Brain microvascular endothelial cell (primary cell): ENCODE measurements at regions not wholly inside any gene's neighbourhood (a gene's known extent, or its start where the extent isn't known, plus 50 kb on each side); places are given as distances from the start of the nearest gene placed in this dataset.

Experiments used
- DNase-seq: peaks from one replicate; pipeline ENCODE4 v3.0.0-alpha.2; 2020
- H3K27ac ChIP-seq: fragments of 250-450 bp; sonication (Bioruptor Pico); 2 replicates; pipeline ENCODE4 v1.5.1; 2020; ENCODE audit warnings: mild to moderate bottlenecking, moderate library complexity
- H3K27me3 ChIP-seq: fragments of 250-450 bp; sonication (Bioruptor Pico); replicated peaks from 2 replicates; pipeline ENCODE4 v1.5.1; 2020; ENCODE audit warnings: mild to moderate bottlenecking
- H3K36me3 ChIP-seq: fragments of 250-450 bp; sonication (Bioruptor Pico); replicated peaks from 2 replicates; pipeline ENCODE4 v1.5.1; 2020; ENCODE audit warnings: mild to moderate bottlenecking
- H3K4me3 ChIP-seq: 2 replicates; pipeline ENCODE4 v1.5.1; 2011; ENCODE audit warnings: low read depth, mild to moderate bottlenecking, control low read depth, low read length, moderate library complexity
- CTCF ChIP-seq: IDR thresholded peaks from 2 replicates; pipeline ENCODE4 v1.5.1; 2011; ENCODE audit warnings: low read depth, mild to moderate bottlenecking, moderate library complexity, low read length, control low read depth, inconsistent platforms; ENCODE audit errors: missing control alignments
- in situ Hi-C: cut with HindIII; loops from 2 replicates; pipeline ENCODE4 v1.10.0; 2017; ENCODE audit warnings: low sequenced_read_pairs, low pct_ligation_motif_present

- Histone ChIP-seq H3K27me3 (no peaks in the 10 kb centered on the region), H3K27ac (no peak overlapping the region), H3K4me3 (no peak overlapping the region), H3K36me3 (no peaks in the 10 kb centered on the region)
- no peak for DNase-seq
- TF ChIP-seq CTCF = no peak
- in situ Hi-C loops = no loop called here
Measured at GRCh38 chr9:24391095-24391494, 154.6 kb downstream of the IZUMO3 start.

- H3K4me3 ChIP-seq = no peak overlapping the region
- in situ Hi-C loops = no loop called here
- H3K27me3 ChIP-seq = no peaks in the 10 kb centered on the region
- H3K36me3 ChIP-seq = no peaks in the 10 kb centered on the region
- no peak for TF ChIP-seq CTCF
- H3K27ac ChIP-seq = no peak overlapping the region
- DNase-seq = no peak
Measured at GRCh38 chr9:24385077-24385476, 160.6 kb downstream of the IZUMO3 start.

- TF ChIP-seq CTCF = no peak
- Histone ChIP-seq H3K36me3 (no peaks in the 10 kb centered on the region), H3K4me3 (no peak overlapping the region), H3K27ac (no peak overlapping the region), H3K27me3 (no peaks in the 10 kb centered on the region)
- no peak for DNase-seq
- in situ Hi-C loops = no loop called here
Measured at GRCh38 chr9:24382566-24382965, 163.1 kb downstream of the IZUMO3 start.

- no peaks in the 10 kb centered on the region for H3K36me3 ChIP-seq
Measured at GRCh38 chr9:24381205-24381604, 164.5 kb downstream of the IZUMO3 start.

GRCh38 chr9:24359046-24359445 is 186.7 kb downstream of the IZUMO3 start:
- Histone ChIP-seq H3K27ac (no peak overlapping the region), H3K36me3 (no peaks in the 10 kb centered on the region), H3K4me3 (no peak overlapping the region), H3K27me3 (no peaks in the 10 kb centered on the region)
- no peak for DNase-seq
- in situ Hi-C loops = no loop called here
- no peak for TF ChIP-seq CTCF

More at GRCh38 chr9:24381205-24381604, 164.5 kb downstream of the IZUMO3 start:
- Histone ChIP-seq H3K4me3 (no peak overlapping the region), H3K27me3 (no peaks in the 10 kb centered on the region), H3K27ac (no peak overlapping the region)
- in situ Hi-C loops = no loop called here
- no peak for DNase-seq
- no peak for TF ChIP-seq CTCF

- in situ Hi-C loops = no loop called here
- no peak for TF ChIP-seq CTCF
- no peak overlapping the region for H3K4me3 ChIP-seq
Measured at GRCh38 chr9:24351973-24352372, 193.7 kb downstream of the IZUMO3 start.

More at GRCh38 chr9:24351973-24352372, 193.7 kb downstream of the IZUMO3 start:
- DNase-seq = no peak
- Histone ChIP-seq H3K36me3 (no peaks in the 10 kb centered on the region), H3K27me3 (no peaks in the 10 kb centered on the region), H3K27ac (no peak overlapping the region)
